Loucy (cell line): ENCODE measurements at regions not wholly inside any gene's neighbourhood (a gene's known extent, or its start where the extent isn't known, plus 50 kb on each side); places are given as distances from the start of the nearest gene placed in this dataset.

Experiments used
- H2AFZ ChIP-seq: fragments of 200-600 bp; sonication (generic); 2 replicates; pipeline ENCODE4 v1.6.0; 2016; ENCODE audit warnings: antibody characterized with exemption, mild to moderate bottlenecking, low read length, moderate library complexity
- H3F3A ChIP-seq: fragments of 200-600 bp; 2 replicates; pipeline ENCODE4 v1.6.0; 2016; ENCODE audit warnings: antibody characterized with exemption, low read depth, mild to moderate bottlenecking
- H3K27me3 ChIP-seq: fragments of 200-600 bp; sonication (generic); 2 replicates; pipeline ENCODE4 v1.6.1; 2014; ENCODE audit warnings: low read length, mild to moderate bottlenecking; ENCODE audit not compliant: insufficient read depth, poor library complexity, severe bottlenecking
- H3K36me3 ChIP-seq: fragments of 200-600 bp; sonication (generic); 2 replicates; pipeline ENCODE4 v1.6.1; 2016; ENCODE audit warnings: low read length; ENCODE audit not compliant: insufficient read depth
- H3K4me1 ChIP-seq: fragments of 200-600 bp; sonication (generic); 2 replicates; pipeline ENCODE4 v1.5.1; 2014; ENCODE audit warnings: low read length, mild to moderate bottlenecking; ENCODE audit not compliant: insufficient read depth, poor library complexity, severe bottlenecking
- H3K4me2 ChIP-seq: fragments of 200-600 bp; sonication (generic); 2 replicates; pipeline ENCODE4 v1.6.0; 2014; ENCODE audit warnings: antibody characterized with exemption, low read length, low read depth, mild to moderate bottlenecking; ENCODE audit not compliant: poor library complexity, severe bottlenecking
- H3K4me3 ChIP-seq: fragments of 200-600 bp; sonication (generic); 2 replicates; pipeline ENCODE4 v1.5.1; 2014; ENCODE audit warnings: low read length, mild to moderate bottlenecking, mixed read lengths; ENCODE audit not compliant: poor library complexity, severe bottlenecking
- H3K79me2 ChIP-seq: fragments of 200-600 bp; sonication (generic); 2 replicates; pipeline ENCODE4 v1.6.1; 2014; ENCODE audit warnings: low read length; ENCODE audit not compliant: insufficient read depth
- H3K9ac ChIP-seq: fragments of 200-600 bp; sonication (generic); 2 replicates; pipeline ENCODE4 v1.6.0; 2014; ENCODE audit warnings: mild to moderate bottlenecking, low read depth, low read length, moderate library complexity; ENCODE audit not compliant: poor library complexity, severe bottlenecking
- H3K9me2 ChIP-seq: fragments of 200-600 bp; sonication (generic); replicated peaks from 2 replicates; pipeline ENCODE4 v1.6.1; 2016; ENCODE audit warnings: low read depth, low read length, mixed read lengths
- H3K9me3 ChIP-seq: fragments of 200-600 bp; sonication (generic); 2 replicates; pipeline ENCODE4 v1.6.1; 2014; ENCODE audit warnings: mild to moderate bottlenecking, antibody characterized with exemption, low read length, low read depth; ENCODE audit not compliant: insufficient read depth
- H4K20me1 ChIP-seq: fragments of 200-600 bp; sonication (generic); 2 replicates; pipeline ENCODE4 v1.6.0; 2014; ENCODE audit warnings: antibody characterized with exemption, low read length, mild to moderate bottlenecking; ENCODE audit not compliant: insufficient read depth, poor library complexity, severe bottlenecking
- EZH2phosphoT487 ChIP-seq: fragments of 200-600 bp; IDR thresholded peaks from 2 replicates; pipeline ENCODE4 v1.6.1; 2018; ENCODE audit warnings: antibody characterized with exemption, mild to moderate bottlenecking, moderate library complexity, borderline replicate concordance
- TF ChIP-seq, protein P1 (sequence below): fragments of 200-600 bp; sonication (generic); conservative IDR thresholded peaks from 2 replicates; pipeline ENCODE4 v1.5.1; 2014; ENCODE audit warnings: mild to moderate bottlenecking, antibody characterized with exemption, low read length

GRCh38 chr3:182244222-182244971 is 532.7 kb downstream of the SOX2 start:
- Histone ChIP-seq H3K4me3 (no peak overlapping the region), H3K27me3 (no peaks in the 10 kb centered on the region), H2AFZ (no peak overlapping the region), H3K4me1 (no peaks in the 10 kb centered on the region), H3K9me2 (no peaks in the 10 kb centered on the region), H3K4me2 (no peak overlapping the region), H3K79me2 (no peaks in the 10 kb centered on the region), H3K9me3 (no peaks in the 10 kb centered on the region), H3F3A (no peaks in the 10 kb centered on the region), H4K20me1 (no peaks in the 10 kb centered on the region), H3K36me3 (no peaks in the 10 kb centered on the region), H3K9ac (no peak overlapping the region)
- TF ChIP-seq, protein P1, sequence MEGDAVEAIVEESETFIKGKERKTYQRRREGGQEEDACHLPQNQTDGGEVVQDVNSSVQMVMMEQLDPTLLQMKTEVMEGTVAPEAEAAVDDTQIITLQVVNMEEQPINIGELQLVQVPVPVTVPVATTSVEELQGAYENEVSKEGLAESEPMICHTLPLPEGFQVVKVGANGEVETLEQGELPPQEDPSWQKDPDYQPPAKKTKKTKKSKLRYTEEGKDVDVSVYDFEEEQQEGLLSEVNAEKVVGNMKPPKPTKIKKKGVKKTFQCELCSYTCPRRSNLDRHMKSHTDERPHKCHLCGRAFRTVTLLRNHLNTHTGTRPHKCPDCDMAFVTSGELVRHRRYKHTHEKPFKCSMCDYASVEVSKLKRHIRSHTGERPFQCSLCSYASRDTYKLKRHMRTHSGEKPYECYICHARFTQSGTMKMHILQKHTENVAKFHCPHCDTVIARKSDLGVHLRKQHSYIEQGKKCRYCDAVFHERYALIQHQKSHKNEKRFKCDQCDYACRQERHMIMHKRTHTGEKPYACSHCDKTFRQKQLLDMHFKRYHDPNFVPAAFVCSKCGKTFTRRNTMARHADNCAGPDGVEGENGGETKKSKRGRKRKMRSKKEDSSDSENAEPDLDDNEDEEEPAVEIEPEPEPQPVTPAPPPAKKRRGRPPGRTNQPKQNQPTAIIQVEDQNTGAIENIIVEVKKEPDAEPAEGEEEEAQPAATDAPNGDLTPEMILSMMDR, result no peak
- TF ChIP-seq EZH2phosphoT487, result no peak

GRCh38 chr3:182245059-182245458 is 533.3 kb downstream of the SOX2 start:
- Histone ChIP-seq H3K9me3 (no peaks in the 10 kb centered on the region), H3K79me2 (no peaks in the 10 kb centered on the region), H3K4me2 (no peak overlapping the region), H3K9ac (no peak overlapping the region), H3K4me1 (no peaks in the 10 kb centered on the region), H3K9me2 (no peaks in the 10 kb centered on the region), H3K36me3 (no peaks in the 10 kb centered on the region), H3F3A (no peaks in the 10 kb centered on the region), H2AFZ (no peak overlapping the region), H3K27me3 (no peaks in the 10 kb centered on the region), H4K20me1 (no peaks in the 10 kb centered on the region), H3K4me3 (no peak overlapping the region)
- TF ChIP-seq EZH2phosphoT487, result no peak
- TF ChIP-seq, protein P1, result no peak

DNA sequence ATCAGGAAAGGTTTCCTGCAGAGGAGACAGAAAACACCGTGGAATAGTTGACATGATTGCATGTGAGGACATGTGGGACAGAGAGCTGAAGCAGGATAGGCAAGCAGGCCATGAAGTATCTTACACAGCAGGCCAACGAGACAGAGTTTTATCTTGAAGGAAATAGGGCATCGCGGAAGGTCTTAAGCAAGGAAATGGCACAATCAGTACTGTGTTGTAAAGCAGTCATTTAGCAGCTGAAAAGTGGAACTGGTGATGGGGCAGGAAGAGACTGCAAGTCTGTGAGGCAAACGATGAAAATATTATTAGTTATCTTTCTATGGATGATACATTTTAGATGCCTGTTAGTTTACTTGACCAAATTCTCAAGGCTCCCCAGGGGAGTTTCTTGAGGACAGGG is 535.1 kb downstream of the SOX2 start:
- H3K27me3 ChIP-seq, result no peaks in the 10 kb centered on the region
- H2AFZ ChIP-seq, result no peak overlapping the region
- no peak overlapping the region for H3K4me2 ChIP-seq
- H4K20me1 ChIP-seq, result no peaks in the 10 kb centered on the region
- no peaks in the 10 kb centered on the region for H3K79me2 ChIP-seq
- H3K9me3 ChIP-seq, result no peaks in the 10 kb centered on the region
- H3K9ac ChIP-seq, result no peak overlapping the region
- no peaks in the 10 kb centered on the region for H3F3A ChIP-seq
- H3K9me2 ChIP-seq, result no peaks in the 10 kb centered on the region
- H3K4me3 ChIP-seq, result no peak overlapping the region
- no peaks in the 10 kb centered on the region for H3K36me3 ChIP-seq
- no peak for TF ChIP-seq EZH2phosphoT487
- TF ChIP-seq, protein P1, result no peak
- no peaks in the 10 kb centered on the region for H3K4me1 ChIP-seq
